Peyer's patch (tissue), 4 donors: ENCODE measurements at regions not wholly inside any gene's neighbourhood (a gene's known extent, or its start where the extent isn't known, plus 50 kb on each side); places are given as distances from the start of the nearest gene placed in this dataset.

Source experiments
- DNase-seq, 3 donors: peaks; one replicate each; pipeline ENCODE4 v3.0.0-alpha.2; 2017 to 2019
- H3K27ac ChIP-seq, 4 donors: fragments of 200-600 bp; sonication (generic); one replicate each; pipeline ENCODE4 v1.5.1; 2016 to 2019
- H3K27me3 ChIP-seq, 2 donors: fragments of 200-600 bp; sonication (generic); one replicate each; pipeline ENCODE4 v1.5.1; 2019
- H3K36me3 ChIP-seq, 3 donors: fragments of 200-600 bp; sonication (generic); one replicate each; pipeline ENCODE4 v1.5.1; 2016 to 2019
- H3K4me1 ChIP-seq, 4 donors: fragments of 200-600 bp; sonication (generic); one replicate each; pipeline ENCODE4 v1.5.1; 2016 to 2019
- H3K4me3 ChIP-seq, 4 donors: fragments of 200-600 bp; sonication (generic); 1 replicate in 3 of 4; 2 replicates in 1 of 4; pipeline ENCODE4 v1.5.1; 2016 to 2019; ENCODE audit warnings: mild to moderate bottlenecking in 1 of 4
- H3K9me3 ChIP-seq, 4 donors: fragments of 200-600 bp; sonication (generic); one replicate each; pipeline ENCODE4 v1.5.1; 2016 to 2019; ENCODE audit warnings: mild to moderate bottlenecking in 1 of 4
- CTCF ChIP-seq, 6 experiments: fragments of 450-650 bp in 4 of 6; fragments of 200-600 bp in 2 of 6; sonication (generic) in 1 of 6; IDR thresholded peaks; one replicate each; pipeline ENCODE4 v1.5.1; 2017 to 2019; ENCODE audit warnings: antibody characterized with exemption in 6 of 6, mild to moderate bottlenecking in 3 of 6, moderate library complexity in 1 of 6
- POLR2A ChIP-seq, 2 donors: fragments of 450-650 bp; IDR thresholded peaks; one replicate each; pipeline ENCODE4 v1.5.1; 2017; ENCODE audit warnings: antibody characterized with exemption in 2 of 2, mild to moderate bottlenecking in 2 of 2, moderate library complexity in 2 of 2

- no peaks in the 10 kb centered on the region for H3K4me1 ChIP-seq
- no peak overlapping the region for H3K27ac ChIP-seq
- TF ChIP-seq POLR2A (IDR thresholded peaks at IDR 0.05) (no peak), CTCF (IDR thresholded peaks at IDR 0.05) (no peak)
- no peak for DNase-seq
- H3K27me3 ChIP-seq: no peaks in the 10 kb centered on the region
- H3K9me3 ChIP-seq: no peaks in the 10 kb centered on the region
- H3K36me3 ChIP-seq: no peaks in the 10 kb centered on the region
- H3K4me3 ChIP-seq: no peak overlapping the region
These were observed 348.1 kb upstream of the PTGER4 start for GRCh38 chr5:40331616-40332015.

GRCh38 chr5:40321514-40321913, 358.2 kb upstream of the PTGER4 start:
- H3K27ac ChIP-seq: no peak overlapping the region

GRCh38 chr5:40318395-40318794, 361.3 kb upstream of the PTGER4 start:
- no peaks in the 10 kb centered on the region for H3K36me3 ChIP-seq
- no peaks in the 10 kb centered on the region for H3K9me3 ChIP-seq
- no peak for DNase-seq
- no peak overlapping the region for H3K4me3 ChIP-seq
- no peak overlapping the region for H3K27ac ChIP-seq
- no peaks in the 10 kb centered on the region for H3K27me3 ChIP-seq
- no peaks in the 10 kb centered on the region for H3K4me1 ChIP-seq
- no peak for TF ChIP-seq CTCF (IDR thresholded peaks at IDR 0.05)

More at GRCh38 chr5:40321514-40321913, 358.2 kb upstream of the PTGER4 start:
- Histone ChIP-seq H3K36me3 (no peaks in the 10 kb centered on the region), H3K4me1 (no peaks in the 10 kb centered on the region), H3K9me3 (no peaks in the 10 kb centered on the region), H3K27me3 (no peaks in the 10 kb centered on the region), H3K4me3 (no peak overlapping the region)
- no peak for TF ChIP-seq CTCF (IDR thresholded peaks at IDR 0.05)
- no peak for TF ChIP-seq POLR2A (IDR thresholded peaks at IDR 0.05)
- DNase-seq: no peak

- H3K27ac ChIP-seq: no peak overlapping the region
- no peak for TF ChIP-seq CTCF (IDR thresholded peaks at IDR 0.05)
- TF ChIP-seq POLR2A (IDR thresholded peaks at IDR 0.05): no peak
- no peaks in the 10 kb centered on the region for H3K9me3 ChIP-seq
- H3K4me1 ChIP-seq: no peaks in the 10 kb centered on the region
- H3K27me3 ChIP-seq: no peaks in the 10 kb centered on the region
- H3K36me3 ChIP-seq: no peaks in the 10 kb centered on the region
- H3K4me3 ChIP-seq: no peak overlapping the region
- no peak for DNase-seq
These were observed 362.7 kb upstream of the PTGER4 start for GRCh38 chr5:40317023-40317422.

- no peaks in the 10 kb centered on the region for H3K9me3 ChIP-seq
- DNase-seq: no peak
- TF ChIP-seq POLR2A (IDR thresholded peaks at IDR 0.05) (no peak), CTCF (IDR thresholded peaks at IDR 0.05) (no peak)
- H3K36me3 ChIP-seq: no peaks in the 10 kb centered on the region
- H3K27me3 ChIP-seq: no peaks in the 10 kb centered on the region
- H3K4me1 ChIP-seq: no peaks in the 10 kb centered on the region
- H3K4me3 ChIP-seq: no peak overlapping the region
- no peak overlapping the region for H3K27ac ChIP-seq
These were observed 364.6 kb upstream of the PTGER4 start for GRCh38 chr5:40315126-40315525.

- Histone ChIP-seq H3K4me3 (no peak overlapping the region), H3K36me3 (no peaks in the 10 kb centered on the region), H3K4me1 (no peaks in the 10 kb centered on the region), H3K27me3 (no peaks in the 10 kb centered on the region), H3K9me3 (no peaks in the 10 kb centered on the region), H3K27ac (no peak overlapping the region)
- no peak for TF ChIP-seq CTCF (IDR thresholded peaks at IDR 0.05)
- no peak for TF ChIP-seq POLR2A (IDR thresholded peaks at IDR 0.05)
- DNase-seq: no peak
These were observed 365.4 kb upstream of the PTGER4 start for GRCh38 chr5:40314275-40314674.
